ENCODE measurements at regions not wholly inside any gene's neighbourhood (a gene's known extent, or its start where the extent isn't known, plus 50 kb on each side); places are given as distances from the start of the nearest gene placed in this dataset.

- no peak for DNase-seq (ENCODE audit: low read depth)
Measured at GRCh38 chr4:1495416-1496115, 89.3 kb upstream of the NKX1-1 start.

GRCh38 chr4:1494416-1495315, 88.4 kb upstream of the NKX1-1 start:
- DNase-seq (ENCODE audit: low read depth), result no peak

GRCh38 chr4:1493540-1494287, 87.5 kb upstream of the NKX1-1 start:
- no peak for DNase-seq (ENCODE audit: low read depth)

- DNase-seq (ENCODE audit: low read depth), result no peak
Measured at GRCh38 chr4:1492651-1493539, 86.7 kb upstream of the NKX1-1 start.

GRCh38 chr4:1492142-1492457, 85.9 kb upstream of the NKX1-1 start:
- DNase-seq (ENCODE audit: low read depth), result no peak

GRCh38 chr4:1491328-1492141, 85.3 kb upstream of the NKX1-1 start:
- DNase-seq (ENCODE audit: low read depth), result no peak

GRCh38 chr4:1490654-1491327, 84.5 kb upstream of the NKX1-1 start:
- no peak for DNase-seq (ENCODE audit: low read depth)

- DNase-seq (ENCODE audit: low read depth), result no peak
Measured at GRCh38 chr4:1490011-1490653, 83.9 kb upstream of the NKX1-1 start.

GRCh38 chr4:1489639-1489995, 83.4 kb upstream of the NKX1-1 start:
- no peak for DNase-seq (ENCODE audit: low read depth)

- no peak for DNase-seq (ENCODE audit: low read depth)
Measured at GRCh38 chr4:1488831-1489638, 82.8 kb upstream of the NKX1-1 start.

GRCh38 chr4:1488357-1488756, 82.1 kb upstream of the NKX1-1 start:
- DNase-seq (ENCODE audit: low read depth), result no peak

- no peak for DNase-seq (ENCODE audit: low read depth)
Measured at GRCh38 chr4:1487761-1488160, 81.5 kb upstream of the NKX1-1 start.

GRCh38 chr4:1487106-1487505, 80.9 kb upstream of the NKX1-1 start:
- no peak for DNase-seq (ENCODE audit: low read depth)

- DNase-seq (ENCODE audit: low read depth), result no peak
Measured at GRCh38 chr4:1485280-1485679, 79.0 kb upstream of the NKX1-1 start.

- no peak for DNase-seq (ENCODE audit: low read depth)
Measured at GRCh38 chr4:1480720-1481119, 74.5 kb upstream of the NKX1-1 start.

GRCh38 chr4:1479454-1479853, 73.2 kb upstream of the NKX1-1 start:
- no peak for DNase-seq (ENCODE audit: low read depth)

- no peak for DNase-seq (ENCODE audit: low read depth)
Measured at GRCh38 chr4:1478766-1479355, 72.6 kb upstream of the NKX1-1 start.

GRCh38 chr4:1477045-1477840, 71.0 kb upstream of the NKX1-1 start:
- no peak for DNase-seq (ENCODE audit: low read depth)

Data from stimulated activated CD8-positive, alpha-beta memory T cell treated with anti-CD3 and anti-CD28 coated beads, Interleukin-4, amount 100 ng/mL, for 24 hours (primary cell).